ENCODE measurements at regions not wholly inside any gene's neighbourhood (a gene's known extent, or its start where the extent isn't known, plus 50 kb on each side); places are given as distances from the start of the nearest gene placed in this dataset.

GRCh38 chr2:176646033-176646615 lies 376.9 kb downstream of the MTX2 start:
- H3K4me3 ChIP-seq: no peak overlapping the region
- H3K27me3 ChIP-seq: no peaks in the 10 kb centered on the region
- H3K4me1 ChIP-seq: no peaks in the 10 kb centered on the region
- H3K9me3 ChIP-seq: no peaks in the 10 kb centered on the region
- H3K36me3 ChIP-seq: no peaks in the 10 kb centered on the region
- TF ChIP-seq CTCF (IDR thresholded peaks at IDR 0.05) (no peak), POLR2A (IDR thresholded peaks at IDR 0.05) (no peak)
- no peak for DNase-seq
- H3K27ac ChIP-seq: no peak overlapping the region

- TF ChIP-seq POLR2A (IDR thresholded peaks at IDR 0.05) (no peak), CTCF (IDR thresholded peaks at IDR 0.05) (no peak)
- Histone ChIP-seq H3K36me3 (no peaks in the 10 kb centered on the region), H3K27me3 (no peaks in the 10 kb centered on the region), H3K27ac (no peak overlapping the region), H3K4me3 (no peak overlapping the region), H3K9me3 (no peaks in the 10 kb centered on the region), H3K4me1 (no peaks in the 10 kb centered on the region)
- DNase-seq: no peak
Observed at GRCh38 chr2:176647325-176648165, 378.3 kb downstream of the MTX2 start.

- H3K9me3 ChIP-seq: no peaks in the 10 kb centered on the region
Observed at GRCh38 chr2:176648700-176649297, 379.6 kb downstream of the MTX2 start.

GRCh38 chr2:176650104-176650837 lies 381.0 kb downstream of the MTX2 start:
- Histone ChIP-seq H3K36me3 (no peaks in the 10 kb centered on the region), H3K4me3 (no peak overlapping the region), H3K27ac (no peak overlapping the region), H3K27me3 (no peaks in the 10 kb centered on the region), H3K9me3 (no peaks in the 10 kb centered on the region), H3K4me1 (peaks cover 0 to 4% (median 0%) of the 10 kb centered on the region in 4 donors)
- no peak for TF ChIP-seq POLR2A (IDR thresholded peaks at IDR 0.05)
- no peak for TF ChIP-seq CTCF (IDR thresholded peaks at IDR 0.05)
- no peak for DNase-seq

More at GRCh38 chr2:176648700-176649297, 379.6 kb downstream of the MTX2 start:
- peaks cover 0 to 2% (median 0%) of the 10 kb centered on the region in 4 donors for H3K4me1 ChIP-seq
- H3K27me3 ChIP-seq: no peaks in the 10 kb centered on the region
- H3K36me3 ChIP-seq: no peaks in the 10 kb centered on the region
- no peak for DNase-seq
- H3K27ac ChIP-seq: no peak overlapping the region
- TF ChIP-seq CTCF (IDR thresholded peaks at IDR 0.05) (no peak), POLR2A (IDR thresholded peaks at IDR 0.05) (no peak)
- H3K4me3 ChIP-seq: no peak overlapping the region

GRCh38 chr2:176650838-176651555 lies 381.8 kb downstream of the MTX2 start:
- H3K27me3 ChIP-seq: no peaks in the 10 kb centered on the region
- no peak for DNase-seq
- no peaks in the 10 kb centered on the region for H3K36me3 ChIP-seq
- TF ChIP-seq POLR2A (IDR thresholded peaks at IDR 0.05) (no peak), CTCF (IDR thresholded peaks at IDR 0.05) (no peak)
- no peak overlapping the region for H3K27ac ChIP-seq
- no peaks in the 10 kb centered on the region for H3K9me3 ChIP-seq
- H3K4me1 ChIP-seq: peaks cover 0 to 4% (median 0%) of the 10 kb centered on the region in 4 donors
- no peak overlapping the region for H3K4me3 ChIP-seq

Measured in Peyer's patch (tissue), 4 donors.